ENCODE measurements at regions not wholly inside any gene's neighbourhood (a gene's known extent, or its start where the extent isn't known, plus 50 kb on each side); places are given as distances from the start of the nearest gene placed in this dataset.

- TF ChIP-seq REST (IDR thresholded peaks at IDR 0.05; ENCODE audit: low read depth) (no peak), POLR2A (IDR thresholded peaks at IDR 0.05; ENCODE audit: borderline replicate concordance, extremely low read depth, insufficient read depth, insufficient read length) (no peak)
Observed at GRCh38 chr16:73510852-73511251, 462.9 kb upstream of the ZFHX3 start (continued).

- Histone ChIP-seq H3K36me3 (ENCODE audit: control insufficient read depth in 1 of 2, insufficient read depth in 2 of 2, low read length in 2 of 2) (no peaks in the 10 kb centered on the region), H3K27me3 (ENCODE audit: insufficient read depth, low read length) (peaks cover 42% of the 10 kb centered on the region), H3K4me3 (replicated peaks in 1 of 2; ENCODE audit: low read depth in 1 of 2, low read length in 2 of 2) (no peak overlapping the region), H3K9me3 (ENCODE audit: control insufficient read depth in 1 of 2, insufficient read depth in 1 of 2, low read depth in 1 of 2, low read length in 2 of 2) (no peaks in the 10 kb centered on the region), H3K9ac (ENCODE audit: low read length) (no peak overlapping the region), H3K27ac (ENCODE audit: low read depth, low read length) (no peak overlapping the region), H4K20me1 (ENCODE audit: insufficient read depth) (no peaks in the 10 kb centered on the region), H3K79me2 (ENCODE audit: insufficient read depth, low read length) (no peaks in the 10 kb centered on the region), H3K4me2 (ENCODE audit: low read length) (no peak overlapping the region), H2AFZ (ENCODE audit: low read depth, low read length, poor library complexity, severe bottlenecking) (no peak overlapping the region), H3K9me2 (ENCODE audit: insufficient read depth) (no peaks in the 10 kb centered on the region), H3K4me1 (ENCODE audit: control insufficient read depth in 1 of 2, insufficient read depth in 2 of 2, low read length in 2 of 2) (no peaks in the 10 kb centered on the region)
- RAD21 ChIA-PET (ENCODE audit: low non-redundant PET in 1 of 2, low total read pairs in 2 of 2, uncharacterized antibody in 2 of 2, unreplicated experiment in 2 of 2) = no interaction called here
- DNase-seq (ENCODE audit: low read depth, low spot score) (no peak), ATAC-seq (no peak)
- intact Hi-C loops (cut with micrococcal nuclease) = no loop called here
- POLR2A ChIA-PET = no interaction called here
- CTCF ChIA-PET = no interaction called here
- no TSS peak for BruUV-seq (replicated peaks)
- TF ChIP-seq ZNF274 (IDR thresholded peaks at IDR 0.05; ENCODE audit: low read depth, low read length) = no peak
- TF ChIP-seq CEBPB (IDR thresholded peaks at IDR 0.05; ENCODE audit: low read depth) = no peak
Observed at GRCh38 chr16:73506568-73507056, 458.7 kb upstream of the ZFHX3 start.

- Histone ChIP-seq H3K9ac (ENCODE audit: low read length) (no peak overlapping the region), H3K9me3 (ENCODE audit: control insufficient read depth in 1 of 2, insufficient read depth in 1 of 2, low read depth in 1 of 2, low read length in 2 of 2) (no peaks in the 10 kb centered on the region), H3K9me2 (ENCODE audit: insufficient read depth) (no peaks in the 10 kb centered on the region), H2AFZ (ENCODE audit: low read depth, low read length, poor library complexity, severe bottlenecking) (no peak overlapping the region), H3K4me1 (ENCODE audit: control insufficient read depth in 1 of 2, insufficient read depth in 2 of 2, low read length in 2 of 2) (no peaks in the 10 kb centered on the region), H3K36me3 (ENCODE audit: control insufficient read depth in 1 of 2, insufficient read depth in 2 of 2, low read length in 2 of 2) (no peaks in the 10 kb centered on the region), H3K27ac (ENCODE audit: low read depth, low read length) (no peak overlapping the region), H3K79me2 (ENCODE audit: insufficient read depth, low read length) (no peaks in the 10 kb centered on the region), H3K4me2 (ENCODE audit: low read length) (no peak overlapping the region), H3K27me3 (ENCODE audit: insufficient read depth, low read length) (peaks cover 44% of the 10 kb centered on the region), H3K4me3 (replicated peaks in 1 of 2; ENCODE audit: low read depth in 1 of 2, low read length in 2 of 2) (no peak overlapping the region), H4K20me1 (ENCODE audit: insufficient read depth) (no peaks in the 10 kb centered on the region)
- ATAC-seq = no peak
- no peak for TF ChIP-seq EZH2 (IDR thresholded peaks at IDR 0.05)
- no peak for TF ChIP-seq CTCF (IDR thresholded peaks at IDR 0.05 in 2 of 3, conservative IDR thresholded peaks at IDR 0.05 in 1 of 3; ENCODE audit: borderline replicate concordance in 1 of 3, insufficient read depth in 1 of 3, low read depth in 2 of 3, low read length in 2 of 3)
- TF ChIP-seq REST (IDR thresholded peaks at IDR 0.05; ENCODE audit: low read depth) = no peak
- TF ChIP-seq ELF1 (IDR thresholded peaks at IDR 0.05; ENCODE audit: borderline replicate concordance, low read depth) = no peak
- TF ChIP-seq SP1 (IDR thresholded peaks at IDR 0.05; ENCODE audit: low read depth) = no peak
- no peak for DNase-seq (ENCODE audit: low read depth, low spot score)
- POLR2A ChIA-PET = no interaction called here
- intact Hi-C loops (cut with micrococcal nuclease) = no loop called here
- CTCF ChIA-PET = no interaction called here
- BruUV-seq (replicated peaks) = no TSS peak
- RAD21 ChIA-PET (ENCODE audit: low non-redundant PET in 1 of 2, low total read pairs in 2 of 2, uncharacterized antibody in 2 of 2, unreplicated experiment in 2 of 2) = no interaction called here
Observed at GRCh38 chr16:73505577-73505976, 457.6 kb upstream of the ZFHX3 start.
